ENCODE measurements at regions not wholly inside any gene's neighbourhood (a gene's known extent, or its start where the extent isn't known, plus 50 kb on each side); places are given as distances from the start of the nearest gene placed in this dataset.
"Not testable (repeated sequence)": the region's sequence is repeated elsewhere in the genome, so short reads cannot be mapped to it uniquely, and the experiment has no call there.

DNA sequence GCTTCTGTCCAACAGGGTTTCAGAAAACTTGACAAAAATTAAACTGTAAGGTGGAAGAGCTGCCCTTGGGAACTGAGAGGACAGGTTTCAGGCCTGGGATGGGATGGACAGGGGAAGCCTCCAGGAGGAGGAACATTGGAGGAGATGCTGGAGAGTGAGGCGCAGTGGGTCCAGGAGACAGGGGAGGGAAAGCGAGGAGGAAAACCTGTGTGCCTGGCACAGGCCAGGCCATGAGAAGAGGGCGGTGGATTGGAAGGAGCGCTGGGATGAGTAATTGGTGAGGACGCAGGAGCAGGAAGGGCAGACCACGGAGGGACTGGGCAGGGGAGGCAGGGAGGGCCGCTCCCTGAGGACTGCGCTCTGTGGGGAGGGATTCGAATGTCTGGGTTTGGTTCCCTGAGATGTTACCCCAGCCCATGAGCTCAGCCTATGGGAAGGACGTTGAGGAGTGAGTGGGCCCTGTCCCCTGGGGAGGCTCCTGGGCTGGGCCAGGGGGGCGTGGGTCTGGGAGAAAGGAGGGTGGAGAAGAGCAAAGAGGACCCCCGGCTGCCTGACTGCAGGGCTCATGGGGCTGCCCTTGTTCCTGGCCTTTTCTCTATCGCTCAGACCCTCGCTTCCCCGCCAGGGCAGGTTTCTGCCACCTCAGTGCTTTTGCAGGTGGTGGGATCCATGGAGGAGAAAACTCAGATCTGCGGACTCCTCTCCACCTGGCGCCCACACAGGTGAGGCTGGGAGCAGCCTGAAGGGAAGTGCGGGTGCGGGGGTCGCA, 249.1 kb upstream of the NPAP1 start:
- Mint-ChIP-seq H3K4me3 (peak overlapping the region; percentile 71), H3K9me3 (peaks cover 34% of the 10 kb centered on the region), H3K36me3 (peaks cover 16% of the 10 kb centered on the region)
- ATAC-seq (peak; percentile 46), DNase-seq (ENCODE audit: low spot score) (peak; percentile 13)
- H3K4me1 Mint-ChIP-seq; H3K27ac Mint-ChIP-seq; CTCF ChIA-PET; H3K27me3 Mint-ChIP-seq (ENCODE audit: low read depth); POLR2A ChIA-PET: not testable (repeated sequence)
- TF ChIP-seq, protein P1, sequence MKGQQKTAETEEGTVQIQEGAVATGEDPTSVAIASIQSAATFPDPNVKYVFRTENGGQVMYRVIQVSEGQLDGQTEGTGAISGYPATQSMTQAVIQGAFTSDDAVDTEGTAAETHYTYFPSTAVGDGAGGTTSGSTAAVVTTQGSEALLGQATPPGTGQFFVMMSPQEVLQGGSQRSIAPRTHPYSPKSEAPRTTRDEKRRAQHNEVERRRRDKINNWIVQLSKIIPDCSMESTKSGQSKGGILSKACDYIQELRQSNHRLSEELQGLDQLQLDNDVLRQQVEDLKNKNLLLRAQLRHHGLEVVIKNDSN (CRISPR knock-in tag; IDR thresholded peaks at IDR 0.05): peak; percentile 30; the same call in 1 of the 2 replicates

- peak overlapping the region; percentile 71 for H3K4me3 Mint-ChIP-seq
- CTCF ChIA-PET; POLR2A ChIA-PET; H3K27ac Mint-ChIP-seq; H3K27me3 Mint-ChIP-seq (ENCODE audit: low read depth); H3K4me1 Mint-ChIP-seq: not testable (repeated sequence)
- ATAC-seq (peak; percentile 99), DNase-seq (ENCODE audit: low spot score) (peak; percentile 51)
- TF ChIP-seq USF2 (CRISPR knock-in tag; IDR thresholded peaks at IDR 0.05): peak; percentile 28; the same call in 1 of the 2 replicates
- H3K9me3 Mint-ChIP-seq: peaks cover 33% of the 10 kb centered on the region
- H3K36me3 Mint-ChIP-seq: peaks cover 17% of the 10 kb centered on the region
These were observed 248.5 kb upstream of the NPAP1 start for GRCh38 chr15:24427055-24427400.

- H3K27me3 Mint-ChIP-seq (ENCODE audit: low read depth); H3K4me3 Mint-ChIP-seq; CTCF ChIA-PET; ATAC-seq; H3K4me1 Mint-ChIP-seq; DNase-seq (ENCODE audit: low spot score); H3K27ac Mint-ChIP-seq; POLR2A ChIA-PET: not testable (repeated sequence)
- Mint-ChIP-seq H3K9me3 (peaks cover 36% of the 10 kb centered on the region), H3K36me3 (peaks cover 16% of the 10 kb centered on the region)
These were observed 240.3 kb upstream of the NPAP1 start for GRCh38 chr15:24435075-24435820.

GRCh38 chr15:24437270-24437669, 238.3 kb upstream of the NPAP1 start:
- H3K4me3 Mint-ChIP-seq; H3K4me1 Mint-ChIP-seq; H3K27ac Mint-ChIP-seq; POLR2A ChIA-PET; CTCF ChIA-PET; H3K27me3 Mint-ChIP-seq (ENCODE audit: low read depth); DNase-seq (ENCODE audit: low spot score); ATAC-seq: not testable (repeated sequence)
- H3K36me3 Mint-ChIP-seq: peaks cover 17% of the 10 kb centered on the region
- H3K9me3 Mint-ChIP-seq: peaks cover 35% of the 10 kb centered on the region

DNA sequence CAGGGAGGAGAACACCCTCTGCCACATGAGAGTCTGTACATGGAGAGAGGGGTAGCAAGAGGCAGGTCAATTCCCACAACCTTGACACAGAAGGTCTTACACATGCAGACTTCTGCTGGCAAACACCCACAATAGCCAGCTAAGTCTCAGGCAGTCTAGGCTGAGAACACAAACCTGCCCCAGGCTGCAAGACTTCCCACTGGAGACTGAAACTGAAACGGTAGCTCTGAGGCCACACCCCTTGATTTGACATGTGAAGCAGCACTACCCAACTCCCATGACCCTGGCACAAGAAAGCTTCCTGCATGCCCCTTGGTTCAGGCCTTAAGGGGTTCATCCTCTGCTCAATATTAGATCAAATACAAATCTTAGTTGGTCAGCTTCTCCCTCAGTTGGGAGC, 237.8 kb upstream of the NPAP1 start:
- Mint-ChIP-seq H3K36me3 (peaks cover 17% of the 10 kb centered on the region), H3K9me3 (peaks cover 34% of the 10 kb centered on the region)
- H3K27me3 Mint-ChIP-seq (ENCODE audit: low read depth); CTCF ChIA-PET; H3K27ac Mint-ChIP-seq; POLR2A ChIA-PET; DNase-seq (ENCODE audit: low spot score); H3K4me3 Mint-ChIP-seq; ATAC-seq; H3K4me1 Mint-ChIP-seq: not testable (repeated sequence)

- ATAC-seq (peak; percentile 91), DNase-seq (ENCODE audit: low spot score) (peak; percentile 25)
- Mint-ChIP-seq H3K36me3 (peaks cover 17% of the 10 kb centered on the region), H3K9me3 (peaks cover 26% of the 10 kb centered on the region), H3K4me3 (peak overlapping the region; percentile 70)
- CTCF ChIA-PET; H3K4me1 Mint-ChIP-seq; H3K27ac Mint-ChIP-seq; H3K27me3 Mint-ChIP-seq (ENCODE audit: low read depth); POLR2A ChIA-PET: not testable (repeated sequence)
These were observed 198.2 kb upstream of the NPAP1 start for GRCh38 chr15:24477107-24478025.

GRCh38 chr15:24485885-24486567, 189.5 kb upstream of the NPAP1 start:
- H3K4me3 Mint-ChIP-seq; ATAC-seq; H3K27me3 Mint-ChIP-seq (ENCODE audit: low read depth); CTCF ChIA-PET; H3K27ac Mint-ChIP-seq; DNase-seq (ENCODE audit: low spot score); POLR2A ChIA-PET; H3K4me1 Mint-ChIP-seq: not testable (repeated sequence)
- Mint-ChIP-seq H3K9me3 (peaks cover 26% of the 10 kb centered on the region), H3K36me3 (peaks cover 19% of the 10 kb centered on the region)

- H3K27me3 Mint-ChIP-seq (ENCODE audit: low read depth); H3K4me3 Mint-ChIP-seq; ATAC-seq: not testable (repeated sequence)
These were observed 187.2 kb upstream of the NPAP1 start for GRCh38 chr15:24488164-24488907.

DNA sequence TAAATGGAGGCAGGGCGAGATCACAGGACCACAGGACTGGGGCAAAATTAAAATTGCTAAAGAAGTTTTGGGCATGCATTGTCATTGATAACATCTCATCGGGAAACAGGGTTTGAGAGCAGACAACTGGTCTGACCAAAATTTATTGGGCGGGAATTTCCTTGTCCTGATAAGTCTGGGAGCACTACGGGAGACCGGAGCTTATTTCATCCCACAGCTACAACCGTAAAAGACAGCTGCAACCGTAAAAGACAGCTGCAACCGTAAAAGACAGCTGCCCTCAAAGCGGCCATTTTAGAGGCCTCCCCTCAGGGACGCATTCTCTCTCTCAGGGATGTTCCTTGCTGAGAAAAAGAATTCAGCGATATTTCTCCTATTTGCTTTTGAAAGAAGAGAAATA, 170.4 kb upstream of the NPAP1 start:
- Mint-ChIP-seq H3K9me3 (peaks cover 44% of the 10 kb centered on the region), H3K36me3 (peaks cover 46% of the 10 kb centered on the region)
- ATAC-seq; H3K27ac Mint-ChIP-seq; H3K4me1 Mint-ChIP-seq; POLR2A ChIA-PET; H3K4me3 Mint-ChIP-seq; H3K27me3 Mint-ChIP-seq (ENCODE audit: low read depth); CTCF ChIA-PET; DNase-seq (ENCODE audit: low spot score): not testable (repeated sequence)

More at GRCh38 chr15:24488164-24488907, 187.2 kb upstream of the NPAP1 start:
- Mint-ChIP-seq H3K36me3 (peaks cover 31% of the 10 kb centered on the region), H3K9me3 (peaks cover 32% of the 10 kb centered on the region)
- H3K4me1 Mint-ChIP-seq; DNase-seq (ENCODE audit: low spot score); H3K27ac Mint-ChIP-seq; POLR2A ChIA-PET; CTCF ChIA-PET: not testable (repeated sequence)

GRCh38 chr15:24509714-24510113, 165.9 kb upstream of the NPAP1 start:
- CTCF ChIA-PET; ATAC-seq; POLR2A ChIA-PET; H3K4me1 Mint-ChIP-seq; DNase-seq (ENCODE audit: low spot score); H3K4me3 Mint-ChIP-seq; H3K27me3 Mint-ChIP-seq (ENCODE audit: low read depth); H3K27ac Mint-ChIP-seq: not testable (repeated sequence)
- peaks cover 61% of the 10 kb centered on the region for H3K9me3 Mint-ChIP-seq
- H3K36me3 Mint-ChIP-seq: peaks cover 64% of the 10 kb centered on the region
